ENCODE measurements at regions not wholly inside any gene's neighbourhood (a gene's known extent, or its start where the extent isn't known, plus 50 kb on each side); places are given as distances from the start of the nearest gene placed in this dataset.

DNA sequence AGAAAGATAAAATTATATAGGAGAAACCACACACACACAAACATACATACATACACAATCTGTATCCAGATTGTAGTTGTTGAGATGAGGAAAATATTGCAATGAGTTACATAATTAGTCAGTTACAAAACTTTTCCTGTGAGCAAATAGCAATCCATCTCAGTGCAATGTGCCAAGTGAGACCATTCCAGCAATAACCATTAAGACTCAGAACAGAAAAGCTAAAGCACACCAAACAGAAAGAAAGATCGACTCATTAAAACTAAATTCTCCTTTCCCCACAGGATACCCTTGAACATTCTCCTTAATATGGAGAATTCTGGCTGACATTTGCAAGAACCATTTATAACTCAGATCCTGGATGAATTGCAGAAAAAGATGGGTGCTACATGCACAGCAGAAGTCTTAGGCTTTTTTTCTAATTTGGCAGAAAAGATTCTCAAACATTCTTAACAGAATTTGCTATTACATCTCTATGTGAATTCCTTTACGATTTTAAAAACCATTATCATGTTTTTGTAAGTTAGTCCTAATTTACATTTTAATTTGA, 1341.2 kb upstream of the SPRY2 start:
- no peak for DNase-seq (ENCODE audit: low read depth in 1 of 2, low spot score in 1 of 2)

GRCh38 chr13:81677857-81678256, 1336.9 kb upstream of the SPRY2 start:
- TF ChIP-seq, protein P1, sequence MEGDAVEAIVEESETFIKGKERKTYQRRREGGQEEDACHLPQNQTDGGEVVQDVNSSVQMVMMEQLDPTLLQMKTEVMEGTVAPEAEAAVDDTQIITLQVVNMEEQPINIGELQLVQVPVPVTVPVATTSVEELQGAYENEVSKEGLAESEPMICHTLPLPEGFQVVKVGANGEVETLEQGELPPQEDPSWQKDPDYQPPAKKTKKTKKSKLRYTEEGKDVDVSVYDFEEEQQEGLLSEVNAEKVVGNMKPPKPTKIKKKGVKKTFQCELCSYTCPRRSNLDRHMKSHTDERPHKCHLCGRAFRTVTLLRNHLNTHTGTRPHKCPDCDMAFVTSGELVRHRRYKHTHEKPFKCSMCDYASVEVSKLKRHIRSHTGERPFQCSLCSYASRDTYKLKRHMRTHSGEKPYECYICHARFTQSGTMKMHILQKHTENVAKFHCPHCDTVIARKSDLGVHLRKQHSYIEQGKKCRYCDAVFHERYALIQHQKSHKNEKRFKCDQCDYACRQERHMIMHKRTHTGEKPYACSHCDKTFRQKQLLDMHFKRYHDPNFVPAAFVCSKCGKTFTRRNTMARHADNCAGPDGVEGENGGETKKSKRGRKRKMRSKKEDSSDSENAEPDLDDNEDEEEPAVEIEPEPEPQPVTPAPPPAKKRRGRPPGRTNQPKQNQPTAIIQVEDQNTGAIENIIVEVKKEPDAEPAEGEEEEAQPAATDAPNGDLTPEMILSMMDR (IDR thresholded peaks at IDR 0.05; ENCODE audit: insufficient read depth, low read length) = no peak
- TF ChIP-seq GABPA (IDR thresholded peaks at IDR 0.05; ENCODE audit: low read depth) (no peak), SPI1 (IDR thresholded peaks at IDR 0.05; ENCODE audit: borderline replicate concordance, low read depth) (no peak), POLR2AphosphoS5 (IDR thresholded peaks at IDR 0.05; ENCODE audit: low read depth) (no peak)
- TF ChIP-seq, protein P2, sequence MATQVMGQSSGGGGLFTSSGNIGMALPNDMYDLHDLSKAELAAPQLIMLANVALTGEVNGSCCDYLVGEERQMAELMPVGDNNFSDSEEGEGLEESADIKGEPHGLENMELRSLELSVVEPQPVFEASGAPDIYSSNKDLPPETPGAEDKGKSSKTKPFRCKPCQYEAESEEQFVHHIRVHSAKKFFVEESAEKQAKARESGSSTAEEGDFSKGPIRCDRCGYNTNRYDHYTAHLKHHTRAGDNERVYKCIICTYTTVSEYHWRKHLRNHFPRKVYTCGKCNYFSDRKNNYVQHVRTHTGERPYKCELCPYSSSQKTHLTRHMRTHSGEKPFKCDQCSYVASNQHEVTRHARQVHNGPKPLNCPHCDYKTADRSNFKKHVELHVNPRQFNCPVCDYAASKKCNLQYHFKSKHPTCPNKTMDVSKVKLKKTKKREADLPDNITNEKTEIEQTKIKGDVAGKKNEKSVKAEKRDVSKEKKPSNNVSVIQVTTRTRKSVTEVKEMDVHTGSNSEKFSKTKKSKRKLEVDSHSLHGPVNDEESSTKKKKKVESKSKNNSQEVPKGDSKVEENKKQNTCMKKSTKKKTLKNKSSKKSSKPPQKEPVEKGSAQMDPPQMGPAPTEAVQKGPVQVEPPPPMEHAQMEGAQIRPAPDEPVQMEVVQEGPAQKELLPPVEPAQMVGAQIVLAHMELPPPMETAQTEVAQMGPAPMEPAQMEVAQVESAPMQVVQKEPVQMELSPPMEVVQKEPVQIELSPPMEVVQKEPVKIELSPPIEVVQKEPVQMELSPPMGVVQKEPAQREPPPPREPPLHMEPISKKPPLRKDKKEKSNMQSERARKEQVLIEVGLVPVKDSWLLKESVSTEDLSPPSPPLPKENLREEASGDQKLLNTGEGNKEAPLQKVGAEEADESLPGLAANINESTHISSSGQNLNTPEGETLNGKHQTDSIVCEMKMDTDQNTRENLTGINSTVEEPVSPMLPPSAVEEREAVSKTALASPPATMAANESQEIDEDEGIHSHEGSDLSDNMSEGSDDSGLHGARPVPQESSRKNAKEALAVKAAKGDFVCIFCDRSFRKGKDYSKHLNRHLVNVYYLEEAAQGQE (IDR thresholded peaks at IDR 0.05; ENCODE audit: insufficient replicate concordance, low read depth) = no peak
- Histone ChIP-seq H3K4me3 (replicated peaks; ENCODE audit: insufficient read depth, low read length) (no peak overlapping the region), H3K27me3 (ENCODE audit: insufficient read depth, poor library complexity, severe bottlenecking) (no peaks in the 10 kb centered on the region), H3K27ac (replicated peaks) (no peak overlapping the region)
- DNase-seq (ENCODE audit: low read depth in 1 of 2, low spot score in 1 of 2) = no peak

More for the DNA sequence above, 1341.2 kb upstream of the SPRY2 start:
- Histone ChIP-seq H3K4me3 (replicated peaks; ENCODE audit: insufficient read depth, low read length) (no peak overlapping the region), H3K27ac (replicated peaks) (no peak overlapping the region), H3K27me3 (ENCODE audit: insufficient read depth, poor library complexity, severe bottlenecking) (no peaks in the 10 kb centered on the region)
- TF ChIP-seq, protein P2 (IDR thresholded peaks at IDR 0.05; ENCODE audit: insufficient replicate concordance, low read depth) = no peak
- TF ChIP-seq SPI1 (IDR thresholded peaks at IDR 0.05; ENCODE audit: borderline replicate concordance, low read depth) = no peak
- no peak for TF ChIP-seq GABPA (IDR thresholded peaks at IDR 0.05; ENCODE audit: low read depth)
- TF ChIP-seq POLR2AphosphoS5 (IDR thresholded peaks at IDR 0.05; ENCODE audit: low read depth) = no peak
- TF ChIP-seq, protein P1 (IDR thresholded peaks at IDR 0.05; ENCODE audit: insufficient read depth, low read length) = no peak

DNA sequence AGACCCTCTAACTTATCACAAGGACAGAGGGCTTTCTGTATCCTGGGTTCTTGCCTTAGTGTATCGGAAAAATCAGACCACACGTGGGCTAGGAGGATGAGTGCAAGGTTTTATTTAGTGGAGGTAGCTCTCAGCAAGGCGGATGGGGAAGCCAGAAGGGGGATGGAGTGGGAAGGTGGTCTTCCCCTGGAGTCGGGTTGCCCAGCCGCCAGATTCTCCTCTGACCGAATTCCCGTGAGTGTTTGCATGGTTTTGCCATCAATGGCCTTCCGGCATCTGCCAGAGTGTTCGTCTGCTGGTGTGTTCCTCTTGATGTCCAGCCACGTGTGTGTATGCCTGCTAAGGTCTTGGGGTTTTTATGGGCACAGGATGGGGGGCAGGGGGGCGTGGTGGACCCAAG, 1335.1 kb upstream of the SPRY2 start:
- Histone ChIP-seq H3K27me3 (ENCODE audit: insufficient read depth, poor library complexity, severe bottlenecking) (no peaks in the 10 kb centered on the region), H3K4me3 (replicated peaks; ENCODE audit: insufficient read depth, low read length) (no peak overlapping the region), H3K27ac (replicated peaks) (no peak overlapping the region)
- no peak for DNase-seq (ENCODE audit: low read depth in 1 of 2, low spot score in 1 of 2)
- TF ChIP-seq, protein P2 (IDR thresholded peaks at IDR 0.05; ENCODE audit: insufficient replicate concordance, low read depth) = no peak
- TF ChIP-seq SPI1 (IDR thresholded peaks at IDR 0.05; ENCODE audit: borderline replicate concordance, low read depth) (no peak), POLR2AphosphoS5 (IDR thresholded peaks at IDR 0.05; ENCODE audit: low read depth) (no peak), GABPA (IDR thresholded peaks at IDR 0.05; ENCODE audit: low read depth) (no peak)
- TF ChIP-seq, protein P1 (IDR thresholded peaks at IDR 0.05; ENCODE audit: insufficient read depth, low read length) = no peak

All from HL-60 (cell line).